A549 (cell line): ENCODE measurements at regions not wholly inside any gene's neighbourhood (a gene's known extent, or its start where the extent isn't known, plus 50 kb on each side); places are given as distances from the start of the nearest gene placed in this dataset.

Source experiments
- ATAC-seq, 2 experiments: fragments of 200-7000 bp in 1 of 2; fragments of >200 bp in 1 of 2; cut with Nextera tagmentation in 1 of 2; cut with Tn5 transposase in 1 of 2; 3 replicates each; pipeline versions ENCODE4 v1.8.0 to v1.9.1; 2018 to 2020; ENCODE audit warnings: mild to moderate bottlenecking in 1 of 2, moderate library complexity in 1 of 2
- CTCF ChIA-PET: fragments of 300-600 bp; sonication (Branson Sonifier 250); formaldehyde crosslinking; extraction: SDS; loops from one replicate; lab custom pipeline; 2021; ENCODE audit warnings: antibody characterized with exemption, inconsistent platforms; lab: Yijun Ruan, JAX
- POLR2A ChIA-PET: fragments of 350-600 bp; formaldehyde crosslinking; extraction: SDS; loops from one replicate; lab custom pipeline; 2021; ENCODE audit warnings: antibody characterized with exemption, inconsistent platforms; lab: Yijun Ruan, JAX
- DNase-seq, 2 experiments: peaks; one replicate each; pipeline versions ENCODE4 v3.0.0 to v3.0.0-alpha.2; 2011 to 2016; ENCODE audit warnings: low read depth in 1 of 2, low spot score in 1 of 2
- FAIRE-seq: peaks from 2 replicates; lab custom pipeline; 2011; peaks lifted over from hg19 to GRCh38; lab: Jason Lieb, UNC
- H3K27ac ChIP-seq, 2 experiments: fragments of >200 bp; sonication (Bioruptor Twin); formaldehyde crosslinking; 3 replicates each; pipeline ENCODE4 v1.5.1; 2016 to 2017
- H3K4me1 ChIP-seq: fragments of >200 bp; sonication (Bioruptor Twin); formaldehyde crosslinking; 3 replicates; pipeline ENCODE4 v1.6.1; 2016
- H3K4me2 ChIP-seq: fragments of >200 bp; sonication (Bioruptor Twin); formaldehyde crosslinking; 3 replicates; pipeline ENCODE4 v1.6.1; 2016
- H3K4me3 ChIP-seq: fragments of >200 bp; sonication (Bioruptor Twin); formaldehyde crosslinking; 3 replicates; pipeline ENCODE4 v1.5.1; 2016
- H3K9me3 ChIP-seq: fragments of >200 bp; sonication (Bioruptor Twin); formaldehyde crosslinking; 3 replicates; pipeline ENCODE4 v1.6.1; 2016
- CBX8 ChIP-seq: fragments of 200-600 bp; sonication (generic); IDR thresholded peaks from 2 replicates; pipeline ENCODE4 v1.6.1; 2016
- CEBPB ChIP-seq, 2 experiments: fragments of >200 bp in 1 of 2; sonication (Bioruptor Twin) in 1 of 2; formaldehyde crosslinking in 1 of 2; IDR thresholded peaks; 2 replicates each; pipeline ENCODE4 v1.6.1; 2012 to 2016
- EP300 ChIP-seq, 2 experiments: fragments of >200 bp; sonication (Bioruptor Twin); formaldehyde crosslinking; IDR thresholded peaks; 2 replicates in 1 of 2; 3 replicates in 1 of 2; pipeline ENCODE4 v1.6.1; 2016 to 2017
- ESRRA ChIP-seq: fragments of 150-350 bp; IDR thresholded peaks from 2 replicates; pipeline ENCODE4 v1.6.1; 2014; ENCODE audit warnings: mild to moderate bottlenecking, low read length, borderline replicate concordance
- HOXA7 ChIP-seq: fragments of 250-450 bp; sonication (Bioruptor Pico); IDR thresholded peaks from 2 replicates; pipeline ENCODE4 v1.5.0; 2020; ENCODE audit warnings: mild to moderate bottlenecking, moderate library complexity
- HOXB13 ChIP-seq: fragments of 250-450 bp; sonication (Bioruptor Pico); IDR thresholded peaks from 2 replicates; pipeline ENCODE4 v1.5.0; 2020; ENCODE audit warnings: low read depth, mild to moderate bottlenecking, moderate library complexity
- HOXB5 ChIP-seq: fragments of 250-450 bp; sonication (Bioruptor Pico); IDR thresholded peaks from 2 replicates; pipeline ENCODE4 v1.5.0; 2020; ENCODE audit warnings: mild to moderate bottlenecking, moderate library complexity
- JUNB ChIP-seq: fragments of >200 bp; sonication (Bioruptor Twin); formaldehyde crosslinking; IDR thresholded peaks from 2 replicates; pipeline ENCODE4 v1.6.1; 2016
- KDM1A ChIP-seq: fragments of 200-600 bp; sonication (generic); IDR thresholded peaks from 2 replicates; pipeline ENCODE4 v1.6.1; 2016; ENCODE audit warnings: low read depth, mild to moderate bottlenecking
- MAFK ChIP-seq: fragments of 450-650 bp; IDR thresholded peaks from 2 replicates; pipeline ENCODE4 v1.6.1; 2014; ENCODE audit not compliant: partially characterized antibody
- MYC ChIP-seq: IDR thresholded peaks from 2 replicates; pipeline ENCODE4 v1.6.1; 2012; ENCODE audit warnings: mild to moderate bottlenecking, inconsistent platforms, low read length, improper control_type of control experiment, borderline replicate concordance
- NPAS2 ChIP-seq: fragments of 250-450 bp; sonication (Bioruptor Pico); IDR thresholded peaks from 2 replicates; pipeline ENCODE4 v1.8.0; 2022; ENCODE audit warnings: mild to moderate bottlenecking, moderate library complexity, borderline replicate concordance
- POLR2A ChIP-seq: IDR thresholded peaks from 2 replicates; pipeline ENCODE4 v1.6.1; 2012; ENCODE audit warnings: mild to moderate bottlenecking, low read length
- RAD21 ChIP-seq, 2 experiments: fragments of >200 bp in 1 of 2; sonication (Bioruptor Twin) in 1 of 2; formaldehyde crosslinking in 1 of 2; IDR thresholded peaks in 1 of 2; conservative IDR thresholded peaks in 1 of 2; 2 replicates in 1 of 2; 3 replicates in 1 of 2; pipeline ENCODE4 v1.6.1; 2012 to 2018; ENCODE audit warnings: inconsistent platforms in 1 of 2
- SMC3 ChIP-seq: fragments of >200 bp; sonication (Bioruptor Twin); formaldehyde crosslinking; IDR thresholded peaks from 3 replicates; pipeline ENCODE4 v1.6.1; 2018; ENCODE audit warnings: inconsistent platforms
- SREBF2 ChIP-seq: fragments of 450-650 bp; IDR thresholded peaks from 2 replicates; pipeline ENCODE4 v1.6.1; 2014; ENCODE audit warnings: mild to moderate bottlenecking, moderate library complexity
- ZC3H11A ChIP-seq: fragments of 450-650 bp; IDR thresholded peaks from 2 replicates; pipeline ENCODE4 v1.6.1; 2014; ENCODE audit warnings: antibody characterized with exemption, mild to moderate bottlenecking
- ZSCAN20 ChIP-seq: fragments of 250-450 bp; sonication (Bioruptor Pico); IDR thresholded peaks from 2 replicates; pipeline ENCODE4 v1.8.0; 2022; ENCODE audit warnings: mild to moderate bottlenecking, moderate library complexity
- WGBS: methylation state at CpG from one replicate; pipeline ENCODE4 v1.1.6; 2017; ENCODE audit errors: missing lambda C conversion rate; 5-methylcytosine and 5-hydroxymethylcytosine counted together
- TF ChIP-seq, protein P1 (sequence below): IDR thresholded peaks from 2 replicates; pipeline ENCODE4 v1.6.1; 2012; ENCODE audit warnings: low read depth, borderline replicate concordance
- TF ChIP-seq, protein P2 (sequence below): IDR thresholded peaks from 2 replicates; pipeline ENCODE4 v1.6.1; 2012
- TF ChIP-seq, protein P3 (sequence below): fragments of >200 bp; sonication (Bioruptor Twin); formaldehyde crosslinking; IDR thresholded peaks from 3 replicates; pipeline ENCODE4 v1.5.1; 2016
- TF ChIP-seq, protein P4 (sequence below): fragments of 150-350 bp; IDR thresholded peaks from 2 replicates; pipeline ENCODE4 v1.6.1; 2014; ENCODE audit warnings: low read depth, mild to moderate bottlenecking, low read length

DNA sequence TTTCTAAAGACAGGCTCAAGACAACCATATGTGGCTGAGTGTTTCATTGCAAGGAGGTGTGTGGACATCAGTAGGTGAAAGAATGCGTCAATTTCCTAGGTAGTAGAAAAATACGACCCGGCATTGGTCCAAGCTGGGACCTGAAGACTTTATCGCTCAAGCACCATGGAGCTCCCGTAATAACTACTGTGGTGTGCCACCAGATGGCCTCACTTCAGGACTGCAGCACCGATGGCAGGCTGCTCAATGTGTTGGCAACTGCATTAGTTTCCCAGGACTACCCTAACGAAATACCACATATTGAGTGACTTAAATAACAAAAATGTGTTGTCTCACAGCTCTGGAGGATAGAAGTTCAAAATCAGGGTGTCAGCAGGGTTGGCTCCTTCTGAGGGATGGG, 72.4 kb upstream of the FAT3 start:
- Histone ChIP-seq H3K27ac (no peak overlapping the region), H3K4me1 (no peaks in the 10 kb centered on the region), H3K9me3 (no peaks in the 10 kb centered on the region), H3K4me2 (no peak overlapping the region), H3K4me3 (no peak overlapping the region)
- FAIRE-seq (no peak), ATAC-seq (peak in 1 of 2 experiments; percentile 66; a peak in 2 of 6 replicates), DNase-seq (peak in 1 of 2 experiments; percentile 28)
- CTCF ChIA-PET = interaction anchor here (1.1 kb wide), 1 partner anchor 263 kb away, joined by 3 read pairs; no protein-coding TSS in a partner anchor
- 50% methylated on average over 7 of the region's 7 CpGs for WGBS
- TF ChIP-seq RAD21 (conservative IDR thresholded peaks at IDR 0.05 in 1 of 2, IDR thresholded peaks at IDR 0.05 in 1 of 2) (peak in 1 of 2 experiments; percentile 34; a peak in 2 of 5 replicates), JUNB (no peak), HOXA7 (CRISPR knock-in tag) (no peak), CBX8 (no peak), ESRRA (no peak), NPAS2 (CRISPR knock-in tag) (no peak)
- POLR2A ChIA-PET = no interaction called here

DNA sequence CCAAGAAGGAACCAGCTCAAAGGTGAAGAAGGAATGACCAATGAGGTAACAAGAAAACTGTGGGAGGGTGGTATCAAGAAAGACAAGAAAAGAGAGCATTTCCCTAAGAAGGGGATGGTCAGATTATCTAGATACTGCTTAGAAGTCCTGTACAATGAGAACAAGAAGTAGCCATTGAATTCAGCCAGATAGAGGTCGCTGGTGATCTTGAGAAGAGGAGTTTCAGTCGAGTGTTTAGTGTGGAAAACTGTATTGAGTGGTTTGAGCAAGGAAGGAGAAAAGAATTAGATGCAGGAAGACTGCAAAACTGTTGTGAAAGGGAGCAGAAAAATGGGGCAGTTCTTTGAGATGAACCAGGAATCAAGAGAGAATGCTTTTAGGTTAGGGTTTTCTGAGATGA, 74.6 kb upstream of the FAT3 start:
- CTCF ChIA-PET = no interaction called here
- H3K4me1 ChIP-seq = no peaks in the 10 kb centered on the region
- no peak overlapping the region for H3K4me3 ChIP-seq
- WGBS = 4% methylated on average over 2 of the region's 2 CpGs
- H3K4me2 ChIP-seq = no peak overlapping the region
- ATAC-seq (peak in 1 of 2 experiments; percentile 39; a peak in 1 of 6 replicates), DNase-seq (peak in 1 of 2 experiments; percentile 13), FAIRE-seq (no peak)
- POLR2A ChIA-PET = no interaction called here
- TF ChIP-seq RAD21 (conservative IDR thresholded peaks at IDR 0.05 in 1 of 2, IDR thresholded peaks at IDR 0.05 in 1 of 2) (peak in 1 of 2 experiments; percentile 31; a peak in 1 of 5 replicates), MYC (no peak), HOXA7 (CRISPR knock-in tag) (no peak)
- H3K27ac ChIP-seq = no peak overlapping the region
- H3K9me3 ChIP-seq = no peaks in the 10 kb centered on the region

DNA sequence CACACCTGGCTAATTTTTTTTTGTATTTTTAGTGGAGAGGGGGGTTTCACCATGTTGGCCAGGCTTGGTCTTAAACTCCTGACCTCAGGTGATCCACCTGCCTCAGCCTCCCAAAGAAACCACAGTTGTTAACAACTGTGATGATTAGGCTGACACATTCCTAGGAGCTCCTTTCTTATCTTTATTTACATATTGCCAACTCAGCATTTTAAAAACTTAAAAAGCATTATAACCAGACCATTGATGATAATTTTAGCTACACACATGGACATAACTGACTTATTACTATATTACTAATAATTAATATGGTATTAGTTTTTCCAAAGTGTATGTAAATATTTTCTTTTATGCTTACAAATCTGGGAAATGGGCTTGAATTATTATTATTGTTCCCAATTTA, 82.9 kb upstream of the FAT3 start:
- no peak for FAIRE-seq
- CTCF ChIA-PET = no interaction called here
- no peak for DNase-seq
- no peaks in the 10 kb centered on the region for H3K9me3 ChIP-seq
- no peak overlapping the region for H3K4me2 ChIP-seq
- TF ChIP-seq JUNB (no peak), ZSCAN20 (no peak), HOXB13 (CRISPR knock-in tag) (no peak), MAFK (peak; percentile 95), EP300 (IDR thresholded peaks at IDR 0.05) (no peak), SMC3 (no peak)
- TF ChIP-seq, protein P1, sequence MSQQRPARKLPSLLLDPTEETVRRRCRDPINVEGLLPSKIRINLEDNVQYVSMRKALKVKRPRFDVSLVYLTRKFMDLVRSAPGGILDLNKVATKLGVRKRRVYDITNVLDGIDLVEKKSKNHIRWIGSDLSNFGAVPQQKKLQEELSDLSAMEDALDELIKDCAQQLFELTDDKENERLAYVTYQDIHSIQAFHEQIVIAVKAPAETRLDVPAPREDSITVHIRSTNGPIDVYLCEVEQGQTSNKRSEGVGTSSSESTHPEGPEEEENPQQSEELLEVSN = no peak
- TF ChIP-seq, all 56 proteins: peak for 1
- Histone ChIP-seq H3K27ac (no peak overlapping the region), H3K4me3 (no peak overlapping the region), H3K4me1 (no peaks in the 10 kb centered on the region)
- ATAC-seq = no peak
- POLR2A ChIA-PET = no interaction called here

DNA sequence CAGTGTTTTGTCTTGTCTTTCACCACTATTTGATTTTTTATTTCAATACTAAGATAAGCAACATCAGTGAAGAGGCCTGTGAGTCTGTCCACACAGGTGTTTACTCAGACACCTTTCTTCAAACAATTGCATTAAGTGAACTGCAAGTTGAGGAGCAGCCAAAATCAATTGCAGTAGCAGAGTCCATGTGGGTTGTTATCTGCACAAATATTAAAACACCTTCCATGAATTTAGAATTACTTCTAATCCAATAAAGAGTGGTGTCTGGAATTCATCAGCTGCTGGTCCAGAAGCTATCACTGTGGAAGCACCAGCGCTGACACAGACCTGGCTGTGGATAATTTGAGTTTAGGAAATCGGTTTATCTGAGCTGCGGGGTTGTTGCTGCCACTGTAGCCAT, 83.5 kb upstream of the FAT3 start:
- Histone ChIP-seq H3K4me1 (no peaks in the 10 kb centered on the region), H3K9me3 (no peaks in the 10 kb centered on the region), H3K4me3 (no peak overlapping the region), H3K4me2 (no peak overlapping the region), H3K27ac (no peak overlapping the region)
- TF ChIP-seq, protein P2, sequence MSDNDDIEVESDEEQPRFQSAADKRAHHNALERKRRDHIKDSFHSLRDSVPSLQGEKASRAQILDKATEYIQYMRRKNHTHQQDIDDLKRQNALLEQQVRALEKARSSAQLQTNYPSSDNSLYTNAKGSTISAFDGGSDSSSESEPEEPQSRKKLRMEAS = no peak
- no peak for TF ChIP-seq HOXB5 (CRISPR knock-in tag)
- no peak for TF ChIP-seq ZC3H11A
- TF ChIP-seq KDM1A = no peak
- no peak for TF ChIP-seq CEBPB (IDR thresholded peaks at IDR 0.05)
- no peak for TF ChIP-seq SREBF2
- TF ChIP-seq MYC = no peak
- TF ChIP-seq, protein P3, sequence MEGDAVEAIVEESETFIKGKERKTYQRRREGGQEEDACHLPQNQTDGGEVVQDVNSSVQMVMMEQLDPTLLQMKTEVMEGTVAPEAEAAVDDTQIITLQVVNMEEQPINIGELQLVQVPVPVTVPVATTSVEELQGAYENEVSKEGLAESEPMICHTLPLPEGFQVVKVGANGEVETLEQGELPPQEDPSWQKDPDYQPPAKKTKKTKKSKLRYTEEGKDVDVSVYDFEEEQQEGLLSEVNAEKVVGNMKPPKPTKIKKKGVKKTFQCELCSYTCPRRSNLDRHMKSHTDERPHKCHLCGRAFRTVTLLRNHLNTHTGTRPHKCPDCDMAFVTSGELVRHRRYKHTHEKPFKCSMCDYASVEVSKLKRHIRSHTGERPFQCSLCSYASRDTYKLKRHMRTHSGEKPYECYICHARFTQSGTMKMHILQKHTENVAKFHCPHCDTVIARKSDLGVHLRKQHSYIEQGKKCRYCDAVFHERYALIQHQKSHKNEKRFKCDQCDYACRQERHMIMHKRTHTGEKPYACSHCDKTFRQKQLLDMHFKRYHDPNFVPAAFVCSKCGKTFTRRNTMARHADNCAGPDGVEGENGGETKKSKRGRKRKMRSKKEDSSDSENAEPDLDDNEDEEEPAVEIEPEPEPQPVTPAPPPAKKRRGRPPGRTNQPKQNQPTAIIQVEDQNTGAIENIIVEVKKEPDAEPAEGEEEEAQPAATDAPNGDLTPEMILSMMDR = no peak
- TF ChIP-seq POLR2A = no peak
- no peak for TF ChIP-seq CBX8
- TF ChIP-seq, protein P4, sequence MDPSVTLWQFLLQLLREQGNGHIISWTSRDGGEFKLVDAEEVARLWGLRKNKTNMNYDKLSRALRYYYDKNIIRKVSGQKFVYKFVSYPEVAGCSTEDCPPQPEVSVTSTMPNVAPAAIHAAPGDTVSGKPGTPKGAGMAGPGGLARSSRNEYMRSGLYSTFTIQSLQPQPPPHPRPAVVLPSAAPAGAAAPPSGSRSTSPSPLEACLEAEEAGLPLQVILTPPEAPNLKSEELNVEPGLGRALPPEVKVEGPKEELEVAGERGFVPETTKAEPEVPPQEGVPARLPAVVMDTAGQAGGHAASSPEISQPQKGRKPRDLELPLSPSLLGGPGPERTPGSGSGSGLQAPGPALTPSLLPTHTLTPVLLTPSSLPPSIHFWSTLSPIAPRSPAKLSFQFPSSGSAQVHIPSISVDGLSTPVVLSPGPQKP = no peak
- FAIRE-seq (no peak), DNase-seq (no peak), ATAC-seq (no peak)
- WGBS = 51% methylated on average over 3 of the region's 3 CpGs
- ChIA-PET CTCF (no interaction called here), POLR2A (no interaction called here)
